IMR-90 (cell line): ENCODE measurements at regions not wholly inside any gene's neighbourhood (a gene's known extent, or its start where the extent isn't known, plus 50 kb on each side); places are given as distances from the start of the nearest gene placed in this dataset.
A peak's percentile ranks its signal among the peaks of the same experiment; 100 is the strongest.

Source experiments
- ATAC-seq: fragments of 200-7000 bp; cut with Tn5 transposase; 2 replicates; pipeline ENCODE4 v1.9.1; 2020; ENCODE audit warnings: low read depth, mild to moderate bottlenecking, moderate library complexity
- BruUV-seq: library from RNA; stranded (reverse); fragments of 400-500 nt; replicated peaks from 2 replicates; lab custom pipeline; 2021; lab: Mats Ljungman, UMichigan
- CTCF ChIA-PET: fragments of 300-600 bp; formaldehyde crosslinking; extraction: SDS; loops from one replicate; lab custom pipeline; 2021; ENCODE audit warnings: antibody characterized with exemption; lab: Yijun Ruan, JAX
- POLR2A ChIA-PET: fragments of 300-600 bp; sonication (Branson Sonifier 250); formaldehyde crosslinking; loops from one replicate; lab custom pipeline; 2022; ENCODE audit warnings: antibody characterized with exemption; ENCODE audit not compliant: unreplicated experiment; lab: Charles Lee
- DNase-seq: peaks from one replicate; pipeline ENCODE4 v3.0.0; 2013
- H2AFZ ChIP-seq: replicated peaks from 2 replicates; pipeline ENCODE3; 2013; ENCODE audit warnings: low read length, mild to moderate bottlenecking; ENCODE audit not compliant: poor library complexity
- H2AK5ac ChIP-seq: 2 replicates; pipeline ENCODE4 v1.6.1; 2013; ENCODE audit warnings: low read depth, low read length, inconsistent platforms
- H2AK9ac ChIP-seq: replicated peaks from 2 replicates; pipeline ENCODE3; 2013; ENCODE audit warnings: mild to moderate bottlenecking, low read depth, low read length, moderate library complexity; ENCODE audit not compliant: poor library complexity
- H2BK120ac ChIP-seq: 2 replicates; pipeline ENCODE4 v1.6.1; 2013; ENCODE audit warnings: low read depth, low read length, inconsistent platforms
- H2BK15ac ChIP-seq: 3 replicates; pipeline ENCODE4 v1.6.1; 2013; ENCODE audit warnings: low read depth, low read length, inconsistent platforms
- H2BK20ac ChIP-seq: 2 replicates; pipeline ENCODE4 v1.6.1; 2013; ENCODE audit warnings: low read depth, mild to moderate bottlenecking, inconsistent platforms, low read length, moderate library complexity
- H2BK5ac ChIP-seq: 2 replicates; pipeline ENCODE4 v1.6.1; 2013; ENCODE audit warnings: mild to moderate bottlenecking, low read depth, low read length, inconsistent platforms; ENCODE audit not compliant: poor library complexity, severe bottlenecking
- H3K14ac ChIP-seq: replicated peaks from 2 replicates; pipeline ENCODE4 v1.6.1; 2013; ENCODE audit warnings: low read depth, low read length, inconsistent platforms
- H3K18ac ChIP-seq: 2 replicates; pipeline ENCODE4 v1.6.1; 2013; ENCODE audit warnings: low read depth, low read length, control low read depth
- H3K23ac ChIP-seq: 2 replicates; pipeline ENCODE4 v1.6.1; 2013; ENCODE audit warnings: low read depth, low read length, inconsistent platforms
- H3K27ac ChIP-seq: 2 replicates; pipeline ENCODE4 v1.5.1; 2013; ENCODE audit warnings: mild to moderate bottlenecking, control low read depth, low read length; ENCODE audit not compliant: insufficient read depth
- H3K27me3 ChIP-seq: 2 replicates; pipeline ENCODE4 v1.6.1; 2013; ENCODE audit warnings: low read length; ENCODE audit not compliant: control insufficient read depth, insufficient read depth
- H3K36me3 ChIP-seq: 2 replicates; pipeline ENCODE4 v1.6.1; 2013; ENCODE audit warnings: low read length, mixed read lengths; ENCODE audit not compliant: control insufficient read depth, insufficient read depth
- H3K4ac ChIP-seq: 2 replicates; pipeline ENCODE4 v1.6.1; 2013; ENCODE audit warnings: low read depth, low read length, inconsistent platforms
- H3K4me1 ChIP-seq: 2 replicates; pipeline ENCODE4 v1.6.1; 2013; ENCODE audit warnings: low read length, mixed read lengths; ENCODE audit not compliant: control insufficient read depth, insufficient read depth
- H3K4me2 ChIP-seq: 2 replicates; pipeline ENCODE4 v1.6.1; 2013; ENCODE audit warnings: low read depth, mild to moderate bottlenecking, control low read depth, low read length, moderate library complexity
- H3K4me3 ChIP-seq: 2 replicates; pipeline ENCODE4 v1.5.1; 2013; ENCODE audit warnings: low read depth, mild to moderate bottlenecking, control low read depth, low read length, moderate library complexity; ENCODE audit not compliant: insufficient read depth
- H3K56ac ChIP-seq: 2 replicates; pipeline ENCODE4 v1.6.1; 2013; ENCODE audit warnings: low read length, inconsistent platforms; ENCODE audit not compliant: insufficient read depth; ENCODE audit errors: extremely low read depth
- H3K79me1 ChIP-seq, 2 experiments: 2 replicates each; pipeline ENCODE4 v1.6.1; 2013; ENCODE audit warnings: low read length in 2 of 2, inconsistent platforms in 1 of 2, low read depth in 1 of 2
- H3K9ac ChIP-seq: 2 replicates; pipeline ENCODE4 v1.6.1; 2013; ENCODE audit warnings: low read depth, low read length, control low read depth
- H3K9me1 ChIP-seq: 2 replicates; pipeline ENCODE4 v1.6.1; 2013; ENCODE audit warnings: low read length, inconsistent platforms; ENCODE audit not compliant: insufficient read depth
- H3K9me3 ChIP-seq: 2 replicates; pipeline ENCODE4 v1.6.1; 2013; ENCODE audit warnings: low read length; ENCODE audit not compliant: control insufficient read depth, insufficient read depth
- H4K20me1 ChIP-seq: 2 replicates; pipeline ENCODE4 v1.6.1; 2013; ENCODE audit warnings: low read length, inconsistent platforms; ENCODE audit not compliant: insufficient read depth
- H4K5ac ChIP-seq: 2 replicates; pipeline ENCODE4 v1.6.1; 2013; ENCODE audit warnings: mild to moderate bottlenecking, low read depth, low read length, control low read depth
- H4K8ac ChIP-seq, 2 experiments: 2 replicates each; pipeline ENCODE4 v1.6.1; 2013; ENCODE audit warnings: low read depth in 2 of 2, low read length in 2 of 2, control low read depth in 1 of 2, inconsistent platforms in 1 of 2
- H4K91ac ChIP-seq: 2 replicates; pipeline ENCODE4 v1.6.1; 2013; ENCODE audit warnings: low read depth, low read length, inconsistent platforms; ENCODE audit not compliant: insufficient read depth
- FOS ChIP-seq: fragments of 150-350 bp; IDR thresholded peaks from 2 replicates; pipeline ENCODE4 v1.6.1; 2016; ENCODE audit warnings: low read depth, low read length
- NFE2L2 ChIP-seq: fragments of 150-350 bp; IDR thresholded peaks from 2 replicates; pipeline ENCODE4 v1.6.1; 2016; ENCODE audit warnings: low read depth, mild to moderate bottlenecking, low read length
- POLR2A ChIP-seq: IDR thresholded peaks from 2 replicates; pipeline ENCODE4 v1.6.1; 2012; ENCODE audit warnings: mild to moderate bottlenecking, low read depth, low read length
- whole genome bisulfite sequencing, 2 experiments: methylation state at CpG; one replicate each; pipeline versions ENCODE4 v1.1.5 to v1.1.7; 2013; ENCODE audit warnings: missing lambda C conversion rate in 2 of 2; ENCODE audit not compliant: insufficient read length in 1 of 2; ENCODE audit errors: extremely low coverage in 2 of 2; 5-methylcytosine and 5-hydroxymethylcytosine counted together
- dilution Hi-C: fragments of 300-500 bp; cut with HindIII; formaldehyde crosslinking; loops from one replicate; pipeline ENCODE4 v1.14.3; 2018; ENCODE audit warnings: low sequenced_read_pairs; ENCODE audit not compliant: unreplicated experiment
- in situ Hi-C: fragments of 300-500 bp; cut with MboI; formaldehyde crosslinking; loops from 3 replicates; pipeline ENCODE4 v1.14.3; 2019; ENCODE audit warnings: low sequenced_read_pairs, inconsistent platforms, mixed read lengths
- intact Hi-C: fragments of 100-400 bp; cut with micrococcal nuclease; formaldehyde crosslinking; loops from 2 replicates; pipeline ENCODE4 v1.10.0; 2022

GRCh38 chr15:91445695-91446228, 345.7 kb downstream of the SV2B start:
- ChIA-PET CTCF (no interaction called here), POLR2A (no interaction called here)
- H3K36me3 ChIP-seq, result no peaks in the 10 kb centered on the region
- H2BK120ac ChIP-seq, result no peak overlapping the region
- H2BK5ac ChIP-seq, result no peak overlapping the region
- no peak overlapping the region for H4K8ac ChIP-seq
- no peaks in the 10 kb centered on the region for H4K20me1 ChIP-seq
- H4K5ac ChIP-seq, result no peak overlapping the region
- no peaks in the 10 kb centered on the region for H3K9me1 ChIP-seq
- peak; percentile 4 for DNase-seq
- no peak overlapping the region for H3K14ac ChIP-seq
- no peak for ATAC-seq
- intact Hi-C loops (no loop called here), dilution Hi-C loops (no loop called here), in situ Hi-C loops (no loop called here)
- no peaks in the 10 kb centered on the region for H3K9me3 ChIP-seq
- H3K23ac ChIP-seq, result no peak overlapping the region
- BruUV-seq, result no TSS peak
- H2BK20ac ChIP-seq, result no peak overlapping the region
- 50% methylated on average over 1 of the region's 3 CpGs; no CpG with 5 or more reads in 1 of the 2 experiments for WGBS, 2 experiments
- no peaks in the 10 kb centered on the region for H3K79me1 ChIP-seq
- H2BK15ac ChIP-seq, result no peak overlapping the region
- no peak overlapping the region for H3K4me2 ChIP-seq
- H3K27ac ChIP-seq, result no peak overlapping the region
- no peak overlapping the region for H3K4ac ChIP-seq
- no peak overlapping the region for H3K56ac ChIP-seq
- no peak overlapping the region for H3K9ac ChIP-seq
- no peak overlapping the region for H2AFZ ChIP-seq
- H2AK5ac ChIP-seq, result no peak overlapping the region
- H3K4me1 ChIP-seq, result no peaks in the 10 kb centered on the region
- H4K91ac ChIP-seq, result no peak overlapping the region
- no peak overlapping the region for H3K4me3 ChIP-seq
- no peak for TF ChIP-seq POLR2A
- TF ChIP-seq FOS, result no peak
- TF ChIP-seq NFE2L2, result no peak
- no peaks in the 10 kb centered on the region; the same call in 1 of the 2 replicates for H3K27me3 ChIP-seq
- H3K18ac ChIP-seq, result no peak overlapping the region
- H2AK9ac ChIP-seq, result no peak overlapping the region
